Heart right ventricle (tissue), 16 donors: ENCODE measurements at regions not wholly inside any gene's neighbourhood (a gene's known extent, or its start where the extent isn't known, plus 50 kb on each side); places are given as distances from the start of the nearest gene placed in this dataset.
"Not testable (repeated sequence)": the region's sequence is repeated elsewhere in the genome, so short reads cannot be mapped to it uniquely, and the experiment has no call there.

ENCODE experiments used
- ATAC-seq, 8 donors: fragments of 200-7000 bp; cut with Tn5 transposase; one replicate each; pipeline ENCODE4 v1.9.1; 2020; ENCODE audit warnings: mild to moderate bottlenecking in 8 of 8, moderate library complexity in 8 of 8, moderate number of reproducible peaks in 1 of 8
- DNase-seq, 2 donors: peaks; one replicate each; pipeline ENCODE4 v3.0.0-alpha.2; 2020
- H3K27ac ChIP-seq, 10 donors: fragments of 200-600 bp; sonication (generic) in 2 of 10; one replicate each; pipeline versions ENCODE4 v1.5.0 to v1.8.0; 2020 to 2022; ENCODE audit warnings: mild to moderate bottlenecking in 3 of 10
- H3K27me3 ChIP-seq, 7 donors: fragments of 200-600 bp; one replicate each; pipeline ENCODE4 v1.8.0; 2021 to 2022; ENCODE audit warnings: mild to moderate bottlenecking in 2 of 7
- H3K36me3 ChIP-seq, 9 donors: fragments of 200-600 bp; sonication (generic) in 1 of 9; one replicate each; pipeline versions ENCODE4 v1.5.0 to v1.8.0; 2020 to 2022; ENCODE audit warnings: mild to moderate bottlenecking in 2 of 9
- H3K4me1 ChIP-seq, 9 donors: fragments of 200-600 bp; sonication (generic) in 1 of 9; one replicate each; pipeline versions ENCODE4 v1.5.0 to v1.8.0; 2020 to 2022; ENCODE audit warnings: mild to moderate bottlenecking in 4 of 9
- H3K4me3 ChIP-seq, 10 donors: fragments of 200-600 bp; sonication (generic) in 2 of 10; one replicate each; pipeline versions ENCODE4 v1.5.0 to v1.8.0; 2020 to 2022; ENCODE audit warnings: mild to moderate bottlenecking in 7 of 10, moderate library complexity in 2 of 10
- H3K9me3 ChIP-seq, 11 donors: fragments of 200-600 bp in 10 of 11; sonication (generic) in 2 of 11; one replicate each; pipeline versions ENCODE4 v1.5.0 to v1.8.0; 2013 to 2022; ENCODE audit warnings: mild to moderate bottlenecking in 2 of 11, control low read depth in 1 of 11, moderate library complexity in 1 of 11
- WGBS, 2 donors: extraction: QIAGEN DNeasy Blood & Tissue Kit; methylation state at CpG; one replicate each; pipeline ENCODE4 v1.1.7; 2013; ENCODE audit warnings: inconsistent platforms in 1 of 2; 5-methylcytosine and 5-hydroxymethylcytosine counted together
- intact Hi-C, 10 donors: fragments of 100-400 bp; cut with DNase I; formaldehyde crosslinking; loops; one replicate each; pipeline versions ENCODE4 v1.11.1 to v1.14.2; 2022
- TF ChIP-seq, protein P1 (sequence below), 9 donors: fragments of 200-600 bp; sonication (generic) in 2 of 9; IDR thresholded peaks; one replicate each; pipeline versions ENCODE4 v1.5.0 to v1.8.0; 2021 to 2022; ENCODE audit warnings: antibody characterized with exemption in 9 of 9, mild to moderate bottlenecking in 5 of 9, moderate library complexity in 1 of 9
- donor health status: Arrhythmogenic right ventricular cardiomyopathy.
- donor health status: ischemic (EF 13 %, LVEDD 7.1; RV severe dilation, severe dysfunction).
- donor health status: healthy with polysubstance abuse.
- donor health status: DM: no; HTN: yes; CAD: no.
- donor health status: DM: no; HTN: no; CAD: no.
- donor health status: ischemic (EF 25% LVEDD 6.9; RV normal size, moderate dysfunction).
- donor health status: ischemic (EF 25% LVEDD 5.7; RV mildly dilated, moderate dysfunction).
- donor health status: healthy.
- donor health status: DM: yes; HTN: yes; CAD: no.
- donor health status: Ischemic cardiomyopathy.
- donor health status: ischemic (EF 35%, LVEDD 5.7; RV mildly dilated, moderate dysfunction).
- donor health status: nonischemic (EF 11% LVEDD 7.7; RV severe dilation, severe dysfunction).
- donor health status: DM: yes; HTN: yes; CAD: no.
- donor health status: PGD.
- donor health status: ischemic (EF 29% LVEDD 5.4; RV normal size, mild dysfunction).
- donor health status: nonischemic (EF 23%, LVEDD 6.1; RV moderate dilation, normal function).

DNA sequence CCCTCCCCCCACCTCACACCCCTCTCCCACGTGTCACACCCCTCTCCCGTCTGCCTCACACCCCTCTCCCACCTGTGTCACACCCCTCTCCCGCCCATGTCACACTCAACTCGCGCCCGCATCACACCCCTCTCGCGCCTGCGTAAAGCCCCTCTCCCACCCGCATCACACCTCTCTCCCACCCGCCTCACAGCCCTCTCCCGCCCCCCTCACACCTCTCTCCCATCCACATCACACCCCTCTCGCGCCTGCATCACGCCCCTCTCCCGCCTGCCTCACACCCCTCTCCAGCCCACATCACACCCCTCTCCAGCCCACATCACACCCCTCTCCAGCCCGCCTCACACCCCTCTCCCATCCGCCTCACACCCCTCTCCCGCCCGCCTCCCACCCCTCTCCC, 173.5 kb upstream of the FOXD4L5 start:
- TF ChIP-seq, protein P1, sequence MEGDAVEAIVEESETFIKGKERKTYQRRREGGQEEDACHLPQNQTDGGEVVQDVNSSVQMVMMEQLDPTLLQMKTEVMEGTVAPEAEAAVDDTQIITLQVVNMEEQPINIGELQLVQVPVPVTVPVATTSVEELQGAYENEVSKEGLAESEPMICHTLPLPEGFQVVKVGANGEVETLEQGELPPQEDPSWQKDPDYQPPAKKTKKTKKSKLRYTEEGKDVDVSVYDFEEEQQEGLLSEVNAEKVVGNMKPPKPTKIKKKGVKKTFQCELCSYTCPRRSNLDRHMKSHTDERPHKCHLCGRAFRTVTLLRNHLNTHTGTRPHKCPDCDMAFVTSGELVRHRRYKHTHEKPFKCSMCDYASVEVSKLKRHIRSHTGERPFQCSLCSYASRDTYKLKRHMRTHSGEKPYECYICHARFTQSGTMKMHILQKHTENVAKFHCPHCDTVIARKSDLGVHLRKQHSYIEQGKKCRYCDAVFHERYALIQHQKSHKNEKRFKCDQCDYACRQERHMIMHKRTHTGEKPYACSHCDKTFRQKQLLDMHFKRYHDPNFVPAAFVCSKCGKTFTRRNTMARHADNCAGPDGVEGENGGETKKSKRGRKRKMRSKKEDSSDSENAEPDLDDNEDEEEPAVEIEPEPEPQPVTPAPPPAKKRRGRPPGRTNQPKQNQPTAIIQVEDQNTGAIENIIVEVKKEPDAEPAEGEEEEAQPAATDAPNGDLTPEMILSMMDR (IDR thresholded peaks at IDR 0.05), result no peak
- intact Hi-C loops, result no loop called here
- DNase-seq (no peak), ATAC-seq (no peak)
- Histone ChIP-seq H3K27me3 (no peaks in the 10 kb centered on the region), H3K4me3 (no peak overlapping the region), H3K9me3 (peaks cover 0 to 26% (median 0%) of the 10 kb centered on the region in 11 donors), H3K27ac (no peak overlapping the region), H3K4me1 (no peaks in the 10 kb centered on the region), H3K36me3 (no peaks in the 10 kb centered on the region)
- WGBS, 2 donors, result 85 to 95% methylated on average over 20 of the region's 20 CpGs

DNA sequence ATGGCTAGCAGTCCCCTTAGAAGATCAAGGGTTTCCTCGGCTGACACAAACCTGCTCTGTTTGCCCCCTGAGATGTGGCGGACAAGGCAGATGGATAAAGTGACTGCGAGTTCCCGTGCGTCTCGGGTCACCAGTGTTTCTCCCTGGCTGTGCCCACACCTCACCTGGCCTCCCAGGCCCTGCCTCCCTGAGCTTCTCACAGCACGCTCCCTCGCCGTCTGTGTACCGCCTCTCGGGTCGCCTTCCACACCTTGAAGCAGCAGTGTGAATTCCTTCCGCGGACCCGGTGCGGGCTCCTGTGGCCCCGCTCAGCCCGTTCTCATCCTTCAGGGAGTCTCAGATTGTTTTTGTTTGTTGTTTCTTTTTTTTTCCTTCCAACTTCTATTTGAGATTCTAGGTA, 172.0 kb upstream of the FOXD4L5 start:
- WGBS, 2 donors, result 92 to 94% methylated on average over 18 of the region's 18 CpGs

DNA sequence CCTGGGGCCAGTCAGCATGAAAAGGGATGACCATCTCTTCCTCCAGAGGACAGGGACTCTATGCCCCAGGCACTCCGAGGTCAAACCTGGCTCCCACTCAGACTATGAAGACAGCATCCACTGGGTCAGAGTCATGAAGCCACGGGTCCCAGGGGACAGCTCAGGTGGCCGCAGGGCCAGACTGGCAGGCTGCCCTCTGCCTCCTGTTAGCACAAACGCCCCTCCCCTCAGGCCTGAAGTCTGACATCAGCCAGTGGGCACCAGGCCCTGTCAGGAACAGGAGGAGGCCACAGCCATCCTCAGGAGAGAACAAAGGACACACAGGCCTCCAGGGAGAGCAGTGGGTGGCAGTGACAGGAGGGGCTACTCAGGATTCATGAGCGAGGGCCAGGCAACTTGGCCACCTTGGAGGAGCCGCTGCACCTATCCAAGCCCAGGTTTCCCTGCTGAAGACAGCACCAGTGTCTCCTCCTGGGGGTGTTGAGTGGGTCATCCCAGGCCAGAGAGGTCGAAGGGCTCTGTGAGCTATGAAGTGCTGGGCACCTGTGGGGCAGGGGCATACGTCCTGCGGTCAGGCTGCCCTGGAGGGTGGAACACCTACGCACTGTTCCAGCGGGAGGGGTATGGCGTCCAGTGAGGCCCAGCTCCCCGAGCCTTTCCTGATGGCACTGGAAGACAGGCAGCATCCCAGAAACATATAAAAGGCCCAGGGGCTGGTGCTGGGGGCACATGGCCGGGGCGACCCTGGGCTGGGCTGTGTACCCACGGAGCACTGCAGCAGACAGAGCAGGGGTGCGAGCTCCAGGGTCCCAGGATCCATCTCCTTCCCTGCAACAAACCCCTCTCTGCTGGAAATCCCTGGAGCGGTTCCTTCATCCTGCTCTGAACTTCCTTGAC, 171.0 kb upstream of the FOXD4L5 start:
- H3K36me3 ChIP-seq, intact Hi-C loops, H3K27me3 ChIP-seq, ATAC-seq, DNase-seq, H3K4me3 ChIP-seq, H3K27ac ChIP-seq, H3K4me1 ChIP-seq: not testable (repeated sequence)
- WGBS, 2 donors, result 77 to 78% methylated on average over 17 to 18 of the region's 18 CpGs
- peaks cover 0 to 18% (median 0%) of the 10 kb centered on the region in 11 donors for H3K9me3 ChIP-seq

More for the DNA sequence above, 172.0 kb upstream of the FOXD4L5 start:
- H3K9me3 ChIP-seq, result peaks cover 0 to 19% (median 0%) of the 10 kb centered on the region in 11 donors
- H3K27ac ChIP-seq, intact Hi-C loops, H3K27me3 ChIP-seq, DNase-seq, ATAC-seq, H3K36me3 ChIP-seq, H3K4me1 ChIP-seq, H3K4me3 ChIP-seq: not testable (repeated sequence)

DNA sequence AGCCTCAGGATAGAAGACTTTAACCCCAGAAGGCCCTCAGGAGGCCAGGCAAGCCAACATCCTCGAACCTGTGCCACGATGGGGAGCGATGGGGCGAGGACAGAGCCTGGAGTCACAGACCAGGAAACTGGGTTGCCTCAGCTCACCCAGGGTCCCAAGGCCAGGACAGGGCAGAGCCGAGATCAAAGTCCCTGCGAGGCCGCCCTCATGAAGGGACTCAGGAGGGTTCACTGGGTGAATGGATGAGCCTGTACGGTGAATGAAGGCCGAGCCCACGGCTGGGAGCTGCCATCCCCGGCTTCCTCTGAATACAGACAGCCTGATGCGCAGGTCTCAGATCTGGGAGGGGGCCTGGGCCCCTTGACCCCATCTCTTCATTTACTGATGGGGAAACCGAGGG, 170.1 kb upstream of the FOXD4L5 start:
- DNase-seq, H3K4me1 ChIP-seq, intact Hi-C loops, H3K27me3 ChIP-seq, H3K36me3 ChIP-seq, H3K27ac ChIP-seq, ATAC-seq, H3K4me3 ChIP-seq: not testable (repeated sequence)
- H3K9me3 ChIP-seq, result peaks cover 0 to 13% (median 0%) of the 10 kb centered on the region in 11 donors
- WGBS, 2 donors, result 83 to 84% methylated on average over 11 to 13 of the region's 13 CpGs

DNA sequence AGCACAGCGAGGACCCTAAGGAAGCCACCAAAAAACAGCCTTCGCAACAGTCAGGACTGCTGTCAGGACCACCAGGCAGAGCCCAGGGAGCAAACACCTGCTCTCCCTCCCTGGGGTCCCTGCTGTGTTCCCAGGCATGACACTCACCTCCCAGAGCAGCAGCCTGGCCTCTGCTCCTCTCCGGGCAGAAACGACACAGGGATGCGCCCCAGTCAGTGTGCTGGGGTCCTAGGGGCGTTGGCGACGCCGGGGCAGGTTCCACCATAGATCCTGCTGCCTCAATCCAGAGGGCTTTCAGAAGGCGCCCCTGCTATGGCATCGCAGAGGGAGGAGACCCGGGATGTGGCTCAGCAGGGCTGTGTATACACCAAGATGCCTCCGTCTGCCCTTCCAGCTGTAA, 169.7 kb upstream of the FOXD4L5 start:
- H3K36me3 ChIP-seq, intact Hi-C loops, H3K4me1 ChIP-seq, H3K27ac ChIP-seq, H3K27me3 ChIP-seq, H3K4me3 ChIP-seq, H3K9me3 ChIP-seq, DNase-seq, ATAC-seq: not testable (repeated sequence)
- 70 to 75% methylated on average over 13 of the region's 13 CpGs for WGBS, 2 donors

DNA sequence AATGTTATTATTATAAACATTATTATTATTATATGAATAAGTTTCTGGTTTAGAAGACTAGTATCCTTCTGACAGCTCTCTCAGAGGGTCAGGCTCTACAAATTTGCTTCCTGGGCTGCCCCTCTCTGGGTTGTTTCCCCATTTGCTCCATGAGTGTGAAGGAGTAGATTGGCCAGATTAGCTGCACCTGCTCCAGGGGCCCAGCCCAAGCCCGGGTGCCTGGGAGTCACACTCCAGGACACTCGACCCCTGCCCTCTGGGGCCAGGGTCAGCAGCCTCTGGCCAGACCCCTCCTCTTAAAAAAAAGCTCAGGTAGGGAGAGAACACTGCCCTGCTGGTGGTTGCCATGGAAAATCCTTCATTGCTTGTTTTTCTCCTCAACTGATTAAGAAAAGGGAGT, 169.0 kb upstream of the FOXD4L5 start:
- H3K27ac ChIP-seq, H3K27me3 ChIP-seq, ATAC-seq, H3K4me1 ChIP-seq, DNase-seq, intact Hi-C loops, H3K9me3 ChIP-seq, H3K4me3 ChIP-seq, H3K36me3 ChIP-seq: not testable (repeated sequence)
- 29 to 57% methylated on average over 2 of the region's 2 CpGs for WGBS, 2 donors

DNA sequence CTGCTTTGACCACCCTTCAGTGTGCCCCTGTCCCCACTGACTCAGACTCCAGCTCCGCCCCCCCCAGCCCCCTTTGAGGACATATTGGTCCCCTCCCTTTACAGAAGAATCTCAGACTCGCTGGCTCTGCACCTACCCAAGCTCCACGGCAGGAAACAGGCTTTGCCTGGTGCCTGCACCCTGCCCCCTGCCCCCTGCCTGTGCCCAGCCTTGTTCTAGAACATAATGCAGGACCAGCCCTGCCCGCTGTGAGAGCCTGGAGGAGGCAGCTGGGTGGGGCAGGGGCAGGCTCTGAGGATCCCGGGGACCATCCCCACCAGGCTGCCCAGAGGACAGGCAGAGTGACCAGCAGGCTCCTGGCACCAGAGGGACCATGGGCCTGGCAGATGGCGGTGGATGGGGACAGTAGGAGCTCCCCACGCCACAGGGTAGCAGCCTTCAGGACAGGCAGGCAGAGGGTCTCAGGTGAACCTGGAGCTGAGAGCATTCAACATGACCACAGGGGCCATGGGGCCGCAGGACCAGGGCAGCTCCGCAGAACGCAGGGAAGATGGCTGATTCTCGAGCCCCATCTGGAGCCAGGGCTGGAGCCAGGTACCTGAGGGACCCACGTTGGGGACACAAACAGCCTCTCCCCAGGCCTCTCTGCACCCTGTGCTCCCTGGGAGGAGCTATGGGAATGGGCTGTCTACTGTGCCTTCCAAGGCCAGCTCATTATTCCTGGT, 165.0 kb upstream of the FOXD4L5 start:
- H3K27me3 ChIP-seq, H3K36me3 ChIP-seq, ATAC-seq, DNase-seq, H3K9me3 ChIP-seq, H3K4me1 ChIP-seq, intact Hi-C loops, H3K27ac ChIP-seq, H3K4me3 ChIP-seq: not testable (repeated sequence)
- 60 to 63% methylated on average over 9 to 12 of the region's 12 CpGs for WGBS, 2 donors
